ENCODE measurements at regions not wholly inside any gene's neighbourhood (a gene's known extent, or its start where the extent isn't known, plus 50 kb on each side); places are given as distances from the start of the nearest gene placed in this dataset.

DNA sequence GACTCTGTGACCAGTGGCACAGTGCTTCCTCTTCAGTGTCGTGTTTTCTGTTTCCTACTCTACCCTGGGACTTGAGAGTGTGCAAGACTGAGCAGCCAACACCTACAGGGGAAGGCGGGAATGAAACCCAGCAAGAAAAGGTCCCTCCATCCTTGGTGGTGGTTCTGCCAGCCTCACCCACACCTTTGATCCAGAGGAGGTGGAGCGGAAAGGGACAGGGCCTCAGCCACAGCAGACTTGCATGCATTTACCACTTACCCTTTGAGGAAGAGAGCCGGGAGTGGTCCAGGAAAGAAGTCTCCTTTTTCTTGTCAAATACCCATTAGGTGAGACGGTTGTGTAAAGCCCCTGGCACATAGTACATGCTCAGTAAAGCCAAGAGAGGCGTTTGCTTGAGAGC lies 164.8 kb upstream of the ZNF536 start:
- no peaks in the 10 kb centered on the region for H3K36me3 ChIP-seq (ENCODE audit: insufficient read depth)
- H3K4me1 ChIP-seq (ENCODE audit: low read depth, poor library complexity, severe bottlenecking), result no peaks in the 10 kb centered on the region
- H3K27ac ChIP-seq, result no peak overlapping the region
- no peak overlapping the region for H2AFZ ChIP-seq (ENCODE audit: low read depth)
- TF ChIP-seq, protein P1, sequence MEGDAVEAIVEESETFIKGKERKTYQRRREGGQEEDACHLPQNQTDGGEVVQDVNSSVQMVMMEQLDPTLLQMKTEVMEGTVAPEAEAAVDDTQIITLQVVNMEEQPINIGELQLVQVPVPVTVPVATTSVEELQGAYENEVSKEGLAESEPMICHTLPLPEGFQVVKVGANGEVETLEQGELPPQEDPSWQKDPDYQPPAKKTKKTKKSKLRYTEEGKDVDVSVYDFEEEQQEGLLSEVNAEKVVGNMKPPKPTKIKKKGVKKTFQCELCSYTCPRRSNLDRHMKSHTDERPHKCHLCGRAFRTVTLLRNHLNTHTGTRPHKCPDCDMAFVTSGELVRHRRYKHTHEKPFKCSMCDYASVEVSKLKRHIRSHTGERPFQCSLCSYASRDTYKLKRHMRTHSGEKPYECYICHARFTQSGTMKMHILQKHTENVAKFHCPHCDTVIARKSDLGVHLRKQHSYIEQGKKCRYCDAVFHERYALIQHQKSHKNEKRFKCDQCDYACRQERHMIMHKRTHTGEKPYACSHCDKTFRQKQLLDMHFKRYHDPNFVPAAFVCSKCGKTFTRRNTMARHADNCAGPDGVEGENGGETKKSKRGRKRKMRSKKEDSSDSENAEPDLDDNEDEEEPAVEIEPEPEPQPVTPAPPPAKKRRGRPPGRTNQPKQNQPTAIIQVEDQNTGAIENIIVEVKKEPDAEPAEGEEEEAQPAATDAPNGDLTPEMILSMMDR (conservative IDR thresholded peaks at IDR 0.05; ENCODE audit: low read depth, low read length), result no peak
- H4K20me1 ChIP-seq (ENCODE audit: insufficient read depth), result no peaks in the 10 kb centered on the region
- H3K27me3 ChIP-seq (ENCODE audit: insufficient read depth, low read depth), result no peaks in the 10 kb centered on the region
- H3K4me2 ChIP-seq, result no peak overlapping the region
- no peak overlapping the region for H3K9ac ChIP-seq
- no peak overlapping the region for H3K4me3 ChIP-seq (IDR thresholded peaks at IDR 0.05; ENCODE audit: insufficient read depth, low read depth, low read length)
- H3K79me2 ChIP-seq (ENCODE audit: insufficient read depth, low read depth), result no peaks in the 10 kb centered on the region

DNA sequence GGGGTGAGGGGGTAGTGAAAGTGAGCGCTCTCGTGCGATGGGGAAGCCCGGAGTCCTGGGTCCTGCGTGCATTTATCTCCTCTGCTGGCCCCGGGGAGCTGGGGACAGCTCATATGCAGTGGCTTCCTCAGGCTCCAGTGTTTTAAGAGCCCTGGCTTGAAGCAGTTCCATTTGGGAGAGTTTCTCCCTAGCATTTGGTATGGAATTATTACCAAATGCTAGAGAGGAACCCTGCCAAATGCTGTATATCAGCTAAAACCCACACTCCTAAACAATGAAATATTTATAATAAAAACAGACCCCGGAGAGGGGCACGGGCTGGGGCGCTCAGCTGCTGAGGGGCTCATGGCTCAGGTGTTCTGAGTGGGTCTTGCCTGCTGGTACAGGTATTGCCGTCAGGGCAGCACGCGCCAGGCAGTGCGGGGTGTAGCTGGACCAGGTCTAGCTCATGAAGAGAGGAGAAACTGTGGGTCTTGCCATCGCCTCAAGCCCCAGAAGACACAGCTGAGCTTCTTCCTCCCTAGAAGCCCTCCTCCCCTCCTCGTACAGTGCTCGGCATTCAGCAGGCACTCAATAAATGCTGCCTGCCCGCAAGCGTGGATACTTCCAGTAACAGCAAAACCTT lies 163.6 kb upstream of the ZNF536 start:
- Histone ChIP-seq H4K20me1 (ENCODE audit: insufficient read depth) (no peaks in the 10 kb centered on the region), H3K36me3 (ENCODE audit: insufficient read depth) (no peaks in the 10 kb centered on the region), H3K4me2 (no peak overlapping the region), H3K27me3 (ENCODE audit: insufficient read depth, low read depth) (no peaks in the 10 kb centered on the region), H3K9ac (no peak overlapping the region), H2AFZ (ENCODE audit: low read depth) (no peak overlapping the region), H3K4me1 (ENCODE audit: low read depth, poor library complexity, severe bottlenecking) (no peaks in the 10 kb centered on the region), H3K79me2 (ENCODE audit: insufficient read depth, low read depth) (no peaks in the 10 kb centered on the region), H3K4me3 (IDR thresholded peaks at IDR 0.05; ENCODE audit: insufficient read depth, low read depth, low read length) (no peak overlapping the region), H3K27ac (no peak overlapping the region)
- TF ChIP-seq, protein P1 (conservative IDR thresholded peaks at IDR 0.05; ENCODE audit: low read depth, low read length), result no peak

DNA sequence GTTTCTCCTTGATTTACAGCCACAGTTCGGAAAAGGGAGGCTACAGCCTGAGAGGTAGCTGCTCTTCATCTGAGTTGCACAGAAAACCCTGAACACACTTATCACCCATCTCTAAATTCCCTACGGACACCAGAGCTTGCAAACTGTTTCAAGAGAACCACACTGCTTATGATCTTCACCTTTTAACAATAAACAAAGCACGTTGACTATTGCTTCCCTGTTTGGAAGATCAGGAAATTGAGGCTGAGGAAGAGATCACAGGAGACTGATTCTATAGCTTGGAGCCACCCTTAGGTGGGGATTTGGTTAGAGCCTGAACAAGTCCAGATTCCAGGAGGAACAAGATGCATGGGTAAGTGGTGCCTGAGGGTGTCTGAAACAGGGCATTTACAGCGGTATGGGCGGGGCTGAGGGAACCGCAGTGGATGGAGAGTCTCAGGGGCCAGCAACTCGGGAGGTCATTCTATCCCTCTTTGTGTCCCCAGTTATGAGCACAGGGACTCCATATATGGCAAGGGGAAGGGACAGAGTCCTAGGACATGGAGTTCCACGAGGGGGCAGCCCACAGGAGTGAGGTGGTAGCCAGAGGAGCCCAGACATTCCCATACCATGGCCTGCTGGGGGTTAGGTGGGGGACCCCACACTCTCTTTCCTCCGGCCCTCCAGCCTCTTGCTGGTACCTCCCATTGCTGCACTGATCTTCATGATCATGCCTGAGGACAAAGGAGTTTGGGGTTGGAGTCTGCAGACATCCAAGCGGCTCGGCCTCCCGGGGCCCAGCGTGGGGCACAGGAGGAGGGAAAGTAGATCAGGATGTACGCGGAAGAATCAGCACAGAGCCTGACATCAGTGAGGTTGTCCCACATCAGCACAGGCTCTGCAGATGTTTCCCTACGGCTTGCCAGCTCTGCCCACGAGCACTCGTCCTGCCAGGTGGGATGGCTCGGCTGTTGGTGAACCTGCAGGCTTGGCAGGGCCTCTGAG lies 162.3 kb upstream of the ZNF536 start:
- Histone ChIP-seq H3K36me3 (ENCODE audit: insufficient read depth) (no peaks in the 10 kb centered on the region), H2AFZ (ENCODE audit: low read depth) (no peak overlapping the region), H3K4me2 (no peak overlapping the region), H4K20me1 (ENCODE audit: insufficient read depth) (no peaks in the 10 kb centered on the region), H3K4me1 (ENCODE audit: low read depth, poor library complexity, severe bottlenecking) (no peaks in the 10 kb centered on the region), H3K27ac (no peak overlapping the region), H3K4me3 (IDR thresholded peaks at IDR 0.05; ENCODE audit: insufficient read depth, low read depth, low read length) (no peak overlapping the region), H3K27me3 (ENCODE audit: insufficient read depth, low read depth) (no peaks in the 10 kb centered on the region), H3K9ac (no peak overlapping the region), H3K79me2 (ENCODE audit: insufficient read depth, low read depth) (no peaks in the 10 kb centered on the region)
- TF ChIP-seq, protein P1 (conservative IDR thresholded peaks at IDR 0.05; ENCODE audit: low read depth, low read length), result no peak

DNA sequence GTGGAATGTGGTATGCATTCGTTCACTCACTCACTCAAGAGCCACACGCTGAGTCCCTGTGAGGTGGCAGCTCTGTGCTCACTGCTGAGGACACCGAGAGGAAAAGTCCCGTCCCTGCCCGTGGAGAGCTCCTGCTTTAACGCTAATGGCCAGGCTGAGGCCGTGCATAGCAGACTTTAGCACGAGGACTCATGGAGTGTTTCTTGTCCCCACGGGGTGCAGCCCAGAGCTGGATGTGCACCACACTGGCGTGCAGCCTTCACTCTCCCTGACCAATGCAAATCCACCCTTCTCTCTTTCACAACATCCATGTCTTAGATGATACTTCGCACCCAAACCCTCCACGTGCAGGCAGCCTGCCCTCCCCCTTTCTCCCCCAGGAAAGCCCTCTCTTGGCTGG lies 159.6 kb upstream of the ZNF536 start:
- Histone ChIP-seq H3K27ac (no peak overlapping the region), H4K20me1 (ENCODE audit: insufficient read depth) (no peaks in the 10 kb centered on the region), H3K4me1 (ENCODE audit: low read depth, poor library complexity, severe bottlenecking) (no peaks in the 10 kb centered on the region), H3K4me3 (IDR thresholded peaks at IDR 0.05; ENCODE audit: insufficient read depth, low read depth, low read length) (no peak overlapping the region), H3K79me2 (ENCODE audit: insufficient read depth, low read depth) (no peaks in the 10 kb centered on the region), H3K9ac (no peak overlapping the region), H3K27me3 (ENCODE audit: insufficient read depth, low read depth) (no peaks in the 10 kb centered on the region), H3K4me2 (no peak overlapping the region), H2AFZ (ENCODE audit: low read depth) (no peak overlapping the region), H3K36me3 (ENCODE audit: insufficient read depth) (no peaks in the 10 kb centered on the region)
- TF ChIP-seq, protein P1 (conservative IDR thresholded peaks at IDR 0.05; ENCODE audit: low read depth, low read length), result no peak
